ENCODE measurements at regions not wholly inside any gene's neighbourhood (a gene's known extent, or its start where the extent isn't known, plus 50 kb on each side); places are given as distances from the start of the nearest gene placed in this dataset.
"Not testable (repeated sequence)": the region's sequence is repeated elsewhere in the genome, so short reads cannot be mapped to it uniquely, and the experiment has no call there.

- peak; percentile 51 for DNase-seq (ENCODE audit: low read depth)
These were observed 445.4 kb upstream of the DEFB115 start for GRCh38 chr20:30811885-30812671.

- no peak for DNase-seq (ENCODE audit: low read depth)
These were observed 444.6 kb upstream of the DEFB115 start for GRCh38 chr20:30812739-30813411.

GRCh38 chr20:30813412-30814311 is 443.8 kb upstream of the DEFB115 start:
- DNase-seq (ENCODE audit: low read depth): not testable (repeated sequence)

GRCh38 chr20:30814312-30814639 is 443.2 kb upstream of the DEFB115 start:
- DNase-seq (ENCODE audit: low read depth): not testable (repeated sequence)

GRCh38 chr20:30815027-30815576 is 442.4 kb upstream of the DEFB115 start:
- DNase-seq (ENCODE audit: low read depth): not testable (repeated sequence)

- DNase-seq (ENCODE audit: low read depth): no peak
These were observed 441.8 kb upstream of the DEFB115 start for GRCh38 chr20:30815577-30816181.

- DNase-seq (ENCODE audit: low read depth): no peak
These were observed 441.2 kb upstream of the DEFB115 start for GRCh38 chr20:30816182-30816645.

- peak; percentile 15 for DNase-seq (ENCODE audit: low read depth)
These were observed 435.8 kb upstream of the DEFB115 start for GRCh38 chr20:30821615-30822014.

GRCh38 chr20:30824666-30825065 is 432.8 kb upstream of the DEFB115 start:
- not testable (repeated sequence) for DNase-seq (ENCODE audit: low read depth)

GRCh38 chr20:30845923-30846322 is 411.5 kb upstream of the DEFB115 start:
- not testable (repeated sequence) for DNase-seq (ENCODE audit: low read depth)

- not testable (repeated sequence) for DNase-seq (ENCODE audit: low read depth)
These were observed 389.2 kb upstream of the DEFB115 start for GRCh38 chr20:30868271-30868670.

GRCh38 chr20:30871127-30871526 is 386.3 kb upstream of the DEFB115 start:
- not testable (repeated sequence) for DNase-seq (ENCODE audit: low read depth)

- DNase-seq (ENCODE audit: low read depth): not testable (repeated sequence)
These were observed 385.2 kb upstream of the DEFB115 start for GRCh38 chr20:30872252-30872651.

- not testable (repeated sequence) for DNase-seq (ENCODE audit: low read depth)
These were observed 381.6 kb upstream of the DEFB115 start for GRCh38 chr20:30875868-30876267.

GRCh38 chr20:30891400-30891799 is 366.1 kb upstream of the DEFB115 start:
- DNase-seq (ENCODE audit: low read depth): not testable (repeated sequence)

- no peak for DNase-seq (ENCODE audit: low read depth)
These were observed 364.7 kb upstream of the DEFB115 start for GRCh38 chr20:30892541-30893345.

GRCh38 chr20:30893346-30894314 is 363.8 kb upstream of the DEFB115 start:
- not testable (repeated sequence) for DNase-seq (ENCODE audit: low read depth)

GRCh38 chr20:30894707-30895353 is 362.6 kb upstream of the DEFB115 start:
- not testable (repeated sequence) for DNase-seq (ENCODE audit: low read depth)

- DNase-seq (ENCODE audit: low read depth): not testable (repeated sequence)
These were observed 362.1 kb upstream of the DEFB115 start for GRCh38 chr20:30895354-30895711.
